ENCODE measurements at regions not wholly inside any gene's neighbourhood (a gene's known extent, or its start where the extent isn't known, plus 50 kb on each side); places are given as distances from the start of the nearest gene placed in this dataset.

DNA sequence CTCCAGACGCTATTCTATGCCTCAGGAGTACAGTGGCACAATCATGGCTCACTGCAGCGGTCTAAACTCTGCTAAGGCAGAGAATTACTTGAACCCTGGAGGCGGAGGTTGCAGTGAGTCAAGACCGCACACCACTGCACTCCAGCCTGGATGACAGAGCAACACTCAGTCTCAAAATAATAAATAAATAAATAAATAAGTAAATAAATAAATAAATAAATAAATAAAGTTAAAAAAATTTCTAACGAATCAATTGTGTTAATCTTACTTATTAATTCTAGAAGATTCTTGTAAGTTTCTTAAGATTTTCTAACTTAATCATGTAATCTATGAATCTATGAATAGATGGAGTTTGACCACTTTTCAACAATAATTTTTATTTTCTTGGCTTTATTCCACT is 621.4 kb upstream of the POT1 start:
- no peak for TF ChIP-seq CTCF (IDR thresholded peaks at IDR 0.05)
- TF ChIP-seq POLR2AphosphoS5 (IDR thresholded peaks at IDR 0.05) = no peak

Measured in prostate gland (tissue), 2 donors.